ENCODE measurements at regions not wholly inside any gene's neighbourhood (a gene's known extent, or its start where the extent isn't known, plus 50 kb on each side); places are given as distances from the start of the nearest gene placed in this dataset.

GRCh38 chr17:70658317-70658716 lies 489.0 kb downstream of the KCNJ2 start:
- Histone ChIP-seq H3K27me3 (ENCODE audit: low read depth, low read length) (no peaks in the 10 kb centered on the region), H3K36me3 (ENCODE audit: control insufficient read depth in 1 of 2, insufficient read depth in 2 of 2, low read length in 2 of 2) (no peaks in the 10 kb centered on the region), H3K4me3 (ENCODE audit: low read depth in 1 of 2, low read length in 2 of 2) (no peak overlapping the region), H3K27ac (ENCODE audit: low read length) (no peak overlapping the region), H3K9me3 (ENCODE audit: control insufficient read depth in 1 of 2, low read length in 2 of 2) (no peaks in the 10 kb centered on the region), H3K4me1 (ENCODE audit: control insufficient read depth in 1 of 2, insufficient read depth in 2 of 2, low read length in 2 of 2) (peaks cover 0 to 7% of the 10 kb centered on the region in 2 donors)

- no peaks in the 10 kb centered on the region for H3K9me3 ChIP-seq (ENCODE audit: control insufficient read depth in 1 of 2, low read length in 2 of 2)
- H3K27ac ChIP-seq (ENCODE audit: low read length): no peak overlapping the region
- H3K27me3 ChIP-seq (ENCODE audit: low read depth, low read length): no peaks in the 10 kb centered on the region
- H3K4me3 ChIP-seq (ENCODE audit: low read depth in 1 of 2, low read length in 2 of 2): no peak overlapping the region
- peaks cover 0 to 7% of the 10 kb centered on the region in 2 donors for H3K4me1 ChIP-seq (ENCODE audit: control insufficient read depth in 1 of 2, insufficient read depth in 2 of 2, low read length in 2 of 2)
- H3K36me3 ChIP-seq (ENCODE audit: control insufficient read depth in 1 of 2, insufficient read depth in 2 of 2, low read length in 2 of 2): no peaks in the 10 kb centered on the region
Observed at GRCh38 chr17:70658840-70659239, 489.5 kb downstream of the KCNJ2 start.

GRCh38 chr17:70661342-70662222 lies 492.2 kb downstream of the KCNJ2 start:
- no peak overlapping the region for H3K4me3 ChIP-seq (ENCODE audit: low read depth in 1 of 2, low read length in 2 of 2)
- no peaks in the 10 kb centered on the region for H3K9me3 ChIP-seq (ENCODE audit: control insufficient read depth in 1 of 2, low read length in 2 of 2)
- no peaks in the 10 kb centered on the region for H3K27me3 ChIP-seq (ENCODE audit: low read depth, low read length)
- H3K4me1 ChIP-seq (ENCODE audit: control insufficient read depth in 1 of 2, insufficient read depth in 2 of 2, low read length in 2 of 2): no peaks in the 10 kb centered on the region
- no peaks in the 10 kb centered on the region for H3K36me3 ChIP-seq (ENCODE audit: control insufficient read depth in 1 of 2, insufficient read depth in 2 of 2, low read length in 2 of 2)
- no peak overlapping the region for H3K27ac ChIP-seq (ENCODE audit: low read length)

- Histone ChIP-seq H3K4me3 (ENCODE audit: low read depth in 1 of 2, low read length in 2 of 2) (no peak overlapping the region), H3K36me3 (ENCODE audit: control insufficient read depth in 1 of 2, insufficient read depth in 2 of 2, low read length in 2 of 2) (no peaks in the 10 kb centered on the region), H3K4me1 (ENCODE audit: control insufficient read depth in 1 of 2, insufficient read depth in 2 of 2, low read length in 2 of 2) (no peaks in the 10 kb centered on the region), H3K9me3 (ENCODE audit: control insufficient read depth in 1 of 2, low read length in 2 of 2) (no peaks in the 10 kb centered on the region), H3K27ac (ENCODE audit: low read length) (no peak overlapping the region), H3K27me3 (ENCODE audit: low read depth, low read length) (no peaks in the 10 kb centered on the region)
Observed at GRCh38 chr17:70668276-70668937, 499.1 kb downstream of the KCNJ2 start.

- Histone ChIP-seq H3K36me3 (ENCODE audit: control insufficient read depth in 1 of 2, insufficient read depth in 2 of 2, low read length in 2 of 2) (no peaks in the 10 kb centered on the region), H3K27me3 (ENCODE audit: low read depth, low read length) (no peaks in the 10 kb centered on the region), H3K9me3 (ENCODE audit: control insufficient read depth in 1 of 2, low read length in 2 of 2) (no peaks in the 10 kb centered on the region), H3K27ac (ENCODE audit: low read length) (no peak overlapping the region), H3K4me1 (ENCODE audit: control insufficient read depth in 1 of 2, insufficient read depth in 2 of 2, low read length in 2 of 2) (no peaks in the 10 kb centered on the region), H3K4me3 (ENCODE audit: low read depth in 1 of 2, low read length in 2 of 2) (no peak overlapping the region)
Observed at GRCh38 chr17:70668938-70669778, 499.8 kb downstream of the KCNJ2 start.

- Histone ChIP-seq H3K27ac (ENCODE audit: low read length) (no peak overlapping the region), H3K9me3 (ENCODE audit: control insufficient read depth in 1 of 2, low read length in 2 of 2) (no peaks in the 10 kb centered on the region), H3K27me3 (ENCODE audit: low read depth, low read length) (no peaks in the 10 kb centered on the region), H3K36me3 (ENCODE audit: control insufficient read depth in 1 of 2, insufficient read depth in 2 of 2, low read length in 2 of 2) (no peaks in the 10 kb centered on the region), H3K4me3 (ENCODE audit: low read depth in 1 of 2, low read length in 2 of 2) (no peak overlapping the region), H3K4me1 (ENCODE audit: control insufficient read depth in 1 of 2, insufficient read depth in 2 of 2, low read length in 2 of 2) (no peaks in the 10 kb centered on the region)
Observed at GRCh38 chr17:70674061-70674460, 504.7 kb downstream of the KCNJ2 start.

GRCh38 chr17:70675070-70675590 lies 505.8 kb downstream of the KCNJ2 start:
- H3K9me3 ChIP-seq (ENCODE audit: control insufficient read depth in 1 of 2, low read length in 2 of 2): no peaks in the 10 kb centered on the region

GRCh38 chr17:70677783-70678647 lies 508.7 kb downstream of the KCNJ2 start:
- Histone ChIP-seq H3K36me3 (ENCODE audit: control insufficient read depth in 1 of 2, insufficient read depth in 2 of 2, low read length in 2 of 2) (no peaks in the 10 kb centered on the region), H3K27me3 (ENCODE audit: low read depth, low read length) (no peaks in the 10 kb centered on the region), H3K27ac (ENCODE audit: low read length) (no peak overlapping the region), H3K9me3 (ENCODE audit: control insufficient read depth in 1 of 2, low read length in 2 of 2) (no peaks in the 10 kb centered on the region), H3K4me1 (ENCODE audit: control insufficient read depth in 1 of 2, insufficient read depth in 2 of 2, low read length in 2 of 2) (no peaks in the 10 kb centered on the region), H3K4me3 (ENCODE audit: low read depth in 1 of 2, low read length in 2 of 2) (no peak overlapping the region)

More at GRCh38 chr17:70675070-70675590, 505.8 kb downstream of the KCNJ2 start:
- Histone ChIP-seq H3K4me1 (ENCODE audit: control insufficient read depth in 1 of 2, insufficient read depth in 2 of 2, low read length in 2 of 2) (no peaks in the 10 kb centered on the region), H3K4me3 (ENCODE audit: low read depth in 1 of 2, low read length in 2 of 2) (no peak overlapping the region), H3K27me3 (ENCODE audit: low read depth, low read length) (no peaks in the 10 kb centered on the region), H3K36me3 (ENCODE audit: control insufficient read depth in 1 of 2, insufficient read depth in 2 of 2, low read length in 2 of 2) (no peaks in the 10 kb centered on the region), H3K27ac (ENCODE audit: low read length) (no peak overlapping the region)

- no peaks in the 10 kb centered on the region for H3K36me3 ChIP-seq (ENCODE audit: control insufficient read depth in 1 of 2, insufficient read depth in 2 of 2, low read length in 2 of 2)
- H3K9me3 ChIP-seq (ENCODE audit: control insufficient read depth in 1 of 2, low read length in 2 of 2): no peaks in the 10 kb centered on the region
- no peaks in the 10 kb centered on the region for H3K27me3 ChIP-seq (ENCODE audit: low read depth, low read length)
- no peaks in the 10 kb centered on the region for H3K4me1 ChIP-seq (ENCODE audit: control insufficient read depth in 1 of 2, insufficient read depth in 2 of 2, low read length in 2 of 2)
- no peak overlapping the region for H3K4me3 ChIP-seq (ENCODE audit: low read depth in 1 of 2, low read length in 2 of 2)
- no peak overlapping the region for H3K27ac ChIP-seq (ENCODE audit: low read length)
Observed at GRCh38 chr17:70678889-70679288, 509.6 kb downstream of the KCNJ2 start.

- H3K27me3 ChIP-seq (ENCODE audit: low read depth, low read length): no peaks in the 10 kb centered on the region
- no peaks in the 10 kb centered on the region for H3K9me3 ChIP-seq (ENCODE audit: control insufficient read depth in 1 of 2, low read length in 2 of 2)
- no peak overlapping the region for H3K27ac ChIP-seq (ENCODE audit: low read length)
- no peaks in the 10 kb centered on the region for H3K36me3 ChIP-seq (ENCODE audit: control insufficient read depth in 1 of 2, insufficient read depth in 2 of 2, low read length in 2 of 2)
- no peak overlapping the region for H3K4me3 ChIP-seq (ENCODE audit: low read depth in 1 of 2, low read length in 2 of 2)
- H3K4me1 ChIP-seq (ENCODE audit: control insufficient read depth in 1 of 2, insufficient read depth in 2 of 2, low read length in 2 of 2): no peaks in the 10 kb centered on the region
Observed at GRCh38 chr17:70683936-70684335, 514.6 kb downstream of the KCNJ2 start.
